ENCODE measurements at regions not wholly inside any gene's neighbourhood (a gene's known extent, or its start where the extent isn't known, plus 50 kb on each side); places are given as distances from the start of the nearest gene placed in this dataset.

- DNase-seq (ENCODE audit: low read depth in 2 of 3, low spot score in 1 of 3), result no peak
Measured at GRCh38 chr13:76523740-76524340, 362.4 kb downstream of the KCTD12 start.

- no peak for DNase-seq (ENCODE audit: low read depth in 2 of 3, low spot score in 1 of 3)
Measured at GRCh38 chr13:76522083-76522755, 364.0 kb downstream of the KCTD12 start.

GRCh38 chr13:76519685-76520084 is 366.5 kb downstream of the KCTD12 start:
- DNase-seq (ENCODE audit: low read depth in 2 of 3, low spot score in 1 of 3), result no peak

GRCh38 chr13:76516586-76516985 is 369.6 kb downstream of the KCTD12 start:
- DNase-seq (ENCODE audit: low read depth in 2 of 3, low spot score in 1 of 3), result no peak

- no peak for DNase-seq (ENCODE audit: low read depth in 2 of 3, low spot score in 1 of 3)
Measured at GRCh38 chr13:76516013-76516412, 370.2 kb downstream of the KCTD12 start.

- DNase-seq (ENCODE audit: low read depth in 2 of 3, low spot score in 1 of 3), result no peak
Measured at GRCh38 chr13:76512721-76513145, 373.5 kb downstream of the KCTD12 start.

GRCh38 chr13:76505437-76505836 is 380.8 kb downstream of the KCTD12 start:
- no peak for DNase-seq (ENCODE audit: low read depth in 2 of 3, low spot score in 1 of 3)

- DNase-seq (ENCODE audit: low read depth in 2 of 3, low spot score in 1 of 3), result no peak
Measured at GRCh38 chr13:76503766-76504165, 382.4 kb downstream of the KCTD12 start.

- DNase-seq (ENCODE audit: low read depth in 2 of 3, low spot score in 1 of 3), result no peak
Measured at GRCh38 chr13:76503291-76503690, 382.9 kb downstream of the KCTD12 start.

GRCh38 chr13:76500894-76501293 is 385.3 kb downstream of the KCTD12 start:
- no peak for DNase-seq (ENCODE audit: low read depth in 2 of 3, low spot score in 1 of 3)

- no peak for DNase-seq (ENCODE audit: low read depth in 2 of 3, low spot score in 1 of 3)
Measured at GRCh38 chr13:76499891-76500290, 386.3 kb downstream of the KCTD12 start.

GRCh38 chr13:76489274-76489673 is 396.9 kb downstream of the KCTD12 start:
- no peak for DNase-seq (ENCODE audit: low read depth in 2 of 3, low spot score in 1 of 3)

- DNase-seq (ENCODE audit: low read depth in 2 of 3, low spot score in 1 of 3), result no peak
Measured at GRCh38 chr13:76481738-76482137, 404.5 kb downstream of the KCTD12 start.

- no peak for DNase-seq (ENCODE audit: low read depth in 2 of 3, low spot score in 1 of 3)
Measured at GRCh38 chr13:76474966-76475365, 411.2 kb downstream of the KCTD12 start.

GRCh38 chr13:76474356-76474755 is 411.8 kb downstream of the KCTD12 start:
- no peak for DNase-seq (ENCODE audit: low read depth in 2 of 3, low spot score in 1 of 3)

- peak; percentile 45 to 71 (median 47) for DNase-seq (ENCODE audit: low read depth in 2 of 3, low spot score in 1 of 3)
Measured at GRCh38 chr13:76473552-76474134, 412.6 kb downstream of the KCTD12 start.

- DNase-seq (ENCODE audit: low read depth in 2 of 3, low spot score in 1 of 3), result no peak
Measured at GRCh38 chr13:76472916-76473315, 413.3 kb downstream of the KCTD12 start.

GRCh38 chr13:76471486-76471885 is 414.7 kb downstream of the KCTD12 start:
- no peak for DNase-seq (ENCODE audit: low read depth in 2 of 3, low spot score in 1 of 3)

- no peak for DNase-seq (ENCODE audit: low read depth in 2 of 3, low spot score in 1 of 3)
Measured at GRCh38 chr13:76470991-76471390, 415.2 kb downstream of the KCTD12 start.

GRCh38 chr13:76466043-76466442 is 420.2 kb downstream of the KCTD12 start:
- DNase-seq (ENCODE audit: low read depth in 2 of 3, low spot score in 1 of 3), result no peak

GRCh38 chr13:76463314-76463713 is 422.9 kb downstream of the KCTD12 start:
- no peak for DNase-seq (ENCODE audit: low read depth in 2 of 3, low spot score in 1 of 3)

GRCh38 chr13:76461999-76462398 is 424.2 kb downstream of the KCTD12 start:
- DNase-seq (ENCODE audit: low read depth in 2 of 3, low spot score in 1 of 3), result no peak

GRCh38 chr13:76461484-76461883 is 424.7 kb downstream of the KCTD12 start:
- DNase-seq (ENCODE audit: low read depth in 2 of 3, low spot score in 1 of 3), result no peak
